Chondrocyte (in vitro differentiated cells): ENCODE measurements at regions not wholly inside any gene's neighbourhood (a gene's known extent, or its start where the extent isn't known, plus 50 kb on each side); places are given as distances from the start of the nearest gene placed in this dataset.

Source experiments
- DNase-seq: peaks from one replicate; pipeline ENCODE4 v3.0.0; 2021; ENCODE audit warnings: mixed read lengths, low spot score
- H3K27ac Mint-ChIP-seq: one replicate; pipeline ENCODE4 v1.8.0; 2021; ENCODE audit warnings: mild to moderate bottlenecking, moderate library complexity, mixed read lengths; ENCODE audit not compliant: unreplicated experiment
- H3K27me3 Mint-ChIP-seq: 2 replicates; pipeline ENCODE4 v1.8.0; 2021; ENCODE audit warnings: low read depth, mixed read lengths
- H3K36me3 Mint-ChIP-seq: 2 replicates; pipeline ENCODE4 v1.8.0; 2021; ENCODE audit warnings: low read depth, mixed read lengths
- H3K4me1 Mint-ChIP-seq: 2 replicates; pipeline ENCODE4 v1.8.0; 2021; ENCODE audit warnings: low read depth, mild to moderate bottlenecking, mixed read lengths
- H3K4me3 Mint-ChIP-seq: one replicate; pipeline ENCODE4 v1.8.0; 2021; ENCODE audit warnings: mild to moderate bottlenecking, moderate library complexity, mixed read lengths; ENCODE audit not compliant: unreplicated experiment
- H3K9me3 Mint-ChIP-seq: 2 replicates; pipeline ENCODE4 v1.8.0; 2021; ENCODE audit warnings: low read depth, mixed read lengths
- CTCF ChIP-seq: fragments of 200-600 bp; sonication (generic); IDR thresholded peaks from 2 replicates; pipeline ENCODE4 v1.5.0; 2021; ENCODE audit warnings: antibody characterized with exemption, mild to moderate bottlenecking, moderate library complexity

- Mint-ChIP-seq H3K4me1 (peaks cover 36% of the 10 kb centered on the region), H3K27ac (peak overlapping the region; percentile 68), H3K27me3 (peaks cover 6% of the 10 kb centered on the region), H3K4me3 (peak overlapping the region; percentile 11), H3K36me3 (no peaks in the 10 kb centered on the region), H3K9me3 (no peaks in the 10 kb centered on the region)
- TF ChIP-seq CTCF: no peak
- DNase-seq: no peak
Observed at GRCh38 chr2:66301022-66301766, 133.7 kb upstream of the MEIS1 start.

GRCh38 chr2:66283787-66284186, 151.1 kb upstream of the MEIS1 start:
- H3K36me3 Mint-ChIP-seq: no peaks in the 10 kb centered on the region
- peaks cover 3% of the 10 kb centered on the region for H3K9me3 Mint-ChIP-seq
- H3K4me3 Mint-ChIP-seq: no peak overlapping the region
- no peak for TF ChIP-seq CTCF
- peaks cover 4% of the 10 kb centered on the region for H3K27me3 Mint-ChIP-seq
- no peaks in the 10 kb centered on the region for H3K4me1 Mint-ChIP-seq
- no peak for DNase-seq
- H3K27ac Mint-ChIP-seq: no peak overlapping the region

DNA sequence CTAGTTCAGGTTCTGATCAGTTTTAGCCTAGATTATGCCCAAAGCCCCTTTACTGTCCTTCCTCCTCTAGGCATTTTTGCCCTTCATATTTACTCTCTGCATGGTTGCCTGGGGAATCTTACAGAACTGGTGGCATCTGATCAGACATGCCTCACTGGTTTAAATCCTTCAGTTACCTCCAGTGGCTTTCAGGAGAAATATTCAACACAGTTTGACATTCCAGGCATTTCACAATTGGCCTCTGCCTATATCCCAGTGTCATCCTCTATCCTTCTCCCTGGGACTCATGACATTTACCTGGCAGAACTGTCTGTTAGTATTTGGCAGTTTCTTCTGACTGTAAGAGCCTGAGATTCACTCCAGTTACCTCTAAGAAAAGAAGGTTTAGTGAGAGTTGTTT, 152.9 kb upstream of the MEIS1 start:
- no peak for DNase-seq
- H3K4me1 Mint-ChIP-seq: no peaks in the 10 kb centered on the region
- H3K4me3 Mint-ChIP-seq: no peak overlapping the region
- H3K9me3 Mint-ChIP-seq: peaks cover 3% of the 10 kb centered on the region
- H3K36me3 Mint-ChIP-seq: no peaks in the 10 kb centered on the region
- no peak overlapping the region for H3K27ac Mint-ChIP-seq
- H3K27me3 Mint-ChIP-seq: no peaks in the 10 kb centered on the region
- no peak for TF ChIP-seq CTCF

DNA sequence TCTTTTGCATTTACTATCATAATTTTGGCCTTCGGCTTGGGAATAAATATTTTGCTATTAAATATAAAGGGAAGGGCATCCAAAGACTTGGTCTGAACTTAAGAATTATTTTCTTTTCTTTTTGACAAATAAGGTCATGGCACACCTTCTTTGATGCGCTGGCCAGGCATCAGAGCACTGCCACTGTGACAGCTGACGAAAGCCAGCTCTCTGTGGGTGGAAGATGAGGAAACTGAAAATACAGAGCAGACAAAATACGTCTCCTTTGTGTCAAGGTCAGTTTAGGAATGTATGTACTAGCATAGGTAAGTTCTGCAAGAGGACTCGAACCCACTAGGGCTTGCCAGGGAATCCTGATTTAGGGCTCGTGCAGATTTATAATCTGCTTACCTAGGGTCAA, 155.9 kb upstream of the MEIS1 start:
- no peak for TF ChIP-seq CTCF
- H3K27me3 Mint-ChIP-seq: peaks cover 4% of the 10 kb centered on the region
- DNase-seq: no peak
- H3K36me3 Mint-ChIP-seq: no peaks in the 10 kb centered on the region
- H3K4me3 Mint-ChIP-seq: no peak overlapping the region
- no peaks in the 10 kb centered on the region for H3K4me1 Mint-ChIP-seq
- H3K9me3 Mint-ChIP-seq: no peaks in the 10 kb centered on the region
- no peak overlapping the region for H3K27ac Mint-ChIP-seq

GRCh38 chr2:66275984-66276383, 158.9 kb upstream of the MEIS1 start:
- Mint-ChIP-seq H3K4me1 (no peaks in the 10 kb centered on the region), H3K27ac (no peak overlapping the region)

More at GRCh38 chr2:66275984-66276383, 158.9 kb upstream of the MEIS1 start:
- Mint-ChIP-seq H3K27me3 (peaks cover 8% of the 10 kb centered on the region), H3K4me3 (no peak overlapping the region), H3K9me3 (no peaks in the 10 kb centered on the region), H3K36me3 (no peaks in the 10 kb centered on the region)
- TF ChIP-seq CTCF: no peak
- no peak for DNase-seq
